Cardiac muscle cell (in vitro differentiated cells and primary cell): ENCODE measurements at regions not wholly inside any gene's neighbourhood (a gene's known extent, or its start where the extent isn't known, plus 50 kb on each side); places are given as distances from the start of the nearest gene placed in this dataset.

Experiments used
- DNase-seq, 2 donors: peaks; one replicate each; pipeline versions ENCODE4 v3.0.0 to v3.0.0-alpha.2; 2010 to 2017; ENCODE audit warnings: low read depth in 1 of 2, low spot score in 1 of 2
- H3K27ac ChIP-seq: fragments of 200-600 bp; sonication (generic); 2 replicates; pipeline ENCODE4 v1.5.1; 2016
- H3K27me3 ChIP-seq: fragments of 200-600 bp; sonication (generic); 2 replicates; pipeline ENCODE4 v1.6.0; 2016; ENCODE audit warnings: control low read depth
- H3K36me3 ChIP-seq: fragments of 200-600 bp; sonication (generic); 2 replicates; pipeline ENCODE4 v1.5.1; 2016; ENCODE audit warnings: control low read depth
- H3K4me1 ChIP-seq: fragments of 200-600 bp; sonication (generic); 2 replicates; pipeline ENCODE4 v1.8.1; 2017; ENCODE audit warnings: low read depth, mild to moderate bottlenecking, mixed run types
- H3K4me3 ChIP-seq: fragments of 200-600 bp; sonication (generic); 2 replicates; pipeline ENCODE4 v1.5.1; 2016; ENCODE audit warnings: mild to moderate bottlenecking
- H3K9me3 ChIP-seq: fragments of 200-600 bp; sonication (generic); 2 replicates; pipeline ENCODE4 v1.5.1; 2017; ENCODE audit warnings: low read depth, mild to moderate bottlenecking, control low read depth
- CTCF ChIP-seq: IDR thresholded peaks from 2 replicates; pipeline ENCODE4 v1.5.1; 2012; ENCODE audit warnings: low read depth, mild to moderate bottlenecking, low read length

- peaks cover 6% of the 10 kb centered on the region for H3K4me1 ChIP-seq
- no peak overlapping the region for H3K27ac ChIP-seq
- no peaks in the 10 kb centered on the region for H3K36me3 ChIP-seq
- no peak overlapping the region for H3K4me3 ChIP-seq
- DNase-seq: no peak
- no peak for TF ChIP-seq CTCF
- H3K9me3 ChIP-seq: no peaks in the 10 kb centered on the region
- no peaks in the 10 kb centered on the region for H3K27me3 ChIP-seq
Observed at GRCh38 chr15:39088156-39088555, 492.7 kb upstream of the THBS1 start.

GRCh38 chr15:39092354-39092753, 488.5 kb upstream of the THBS1 start:
- DNase-seq: peak in 1 of 2 donors; percentile 23
- Histone ChIP-seq H3K27me3 (no peaks in the 10 kb centered on the region), H3K4me1 (peaks cover 15% of the 10 kb centered on the region), H3K27ac (no peak overlapping the region), H3K36me3 (no peaks in the 10 kb centered on the region), H3K9me3 (no peaks in the 10 kb centered on the region), H3K4me3 (no peak overlapping the region)
- no peak for TF ChIP-seq CTCF

- Histone ChIP-seq H3K27me3 (no peaks in the 10 kb centered on the region), H3K4me3 (no peak overlapping the region), H3K36me3 (no peaks in the 10 kb centered on the region), H3K27ac (no peak overlapping the region), H3K4me1 (peaks cover 15% of the 10 kb centered on the region), H3K9me3 (no peaks in the 10 kb centered on the region)
- no peak for DNase-seq
- no peak for TF ChIP-seq CTCF
Observed at GRCh38 chr15:39092761-39093160, 488.1 kb upstream of the THBS1 start.

- no peaks in the 10 kb centered on the region for H3K9me3 ChIP-seq
- peaks cover 18% of the 10 kb centered on the region for H3K4me1 ChIP-seq
- TF ChIP-seq CTCF: no peak
- no peaks in the 10 kb centered on the region for H3K27me3 ChIP-seq
- H3K36me3 ChIP-seq: no peaks in the 10 kb centered on the region
- no peak overlapping the region for H3K4me3 ChIP-seq
- H3K27ac ChIP-seq: no peak overlapping the region
- no peak for DNase-seq
Observed at GRCh38 chr15:39094116-39094515, 486.8 kb upstream of the THBS1 start.

GRCh38 chr15:39095218-39095879, 485.5 kb upstream of the THBS1 start:
- Histone ChIP-seq H3K36me3 (no peaks in the 10 kb centered on the region), H3K27me3 (no peaks in the 10 kb centered on the region), H3K27ac (peak overlapping the region; percentile 37), H3K4me3 (no peak overlapping the region), H3K9me3 (no peaks in the 10 kb centered on the region), H3K4me1 (peaks cover 31% of the 10 kb centered on the region)
- DNase-seq: no peak
- no peak for TF ChIP-seq CTCF
